GM12801 (cell line): ENCODE measurements at regions not wholly inside any gene's neighbourhood (a gene's known extent, or its start where the extent isn't known, plus 50 kb on each side); places are given as distances from the start of the nearest gene placed in this dataset.

ENCODE experiments used
- CTCF ChIP-seq: IDR thresholded peaks from one replicate; pipeline ENCODE4 v1.5.1; 2011; ENCODE audit warnings: control low read depth; ENCODE audit not compliant: insufficient read length; ENCODE audit errors: extremely low read depth

GRCh38 chr1:181327796-181328195 lies 155.5 kb upstream of the CACNA1E start:
- TF ChIP-seq CTCF: no peak

GRCh38 chr1:181334724-181335123 lies 148.6 kb upstream of the CACNA1E start:
- TF ChIP-seq CTCF: no peak

GRCh38 chr1:181335631-181336030 lies 147.7 kb upstream of the CACNA1E start:
- TF ChIP-seq CTCF: no peak

GRCh38 chr1:181341026-181341632 lies 142.2 kb upstream of the CACNA1E start:
- no peak for TF ChIP-seq CTCF

- TF ChIP-seq CTCF: no peak
Observed at GRCh38 chr1:181344091-181344490, 139.2 kb upstream of the CACNA1E start.

- TF ChIP-seq CTCF: no peak
Observed at GRCh38 chr1:181345146-181345545, 138.2 kb upstream of the CACNA1E start.

- TF ChIP-seq CTCF: no peak
Observed at GRCh38 chr1:181347495-181348390, 135.6 kb upstream of the CACNA1E start.
